ENCODE measurements at regions not wholly inside any gene's neighbourhood (a gene's known extent, or its start where the extent isn't known, plus 50 kb on each side); places are given as distances from the start of the nearest gene placed in this dataset.

DNA sequence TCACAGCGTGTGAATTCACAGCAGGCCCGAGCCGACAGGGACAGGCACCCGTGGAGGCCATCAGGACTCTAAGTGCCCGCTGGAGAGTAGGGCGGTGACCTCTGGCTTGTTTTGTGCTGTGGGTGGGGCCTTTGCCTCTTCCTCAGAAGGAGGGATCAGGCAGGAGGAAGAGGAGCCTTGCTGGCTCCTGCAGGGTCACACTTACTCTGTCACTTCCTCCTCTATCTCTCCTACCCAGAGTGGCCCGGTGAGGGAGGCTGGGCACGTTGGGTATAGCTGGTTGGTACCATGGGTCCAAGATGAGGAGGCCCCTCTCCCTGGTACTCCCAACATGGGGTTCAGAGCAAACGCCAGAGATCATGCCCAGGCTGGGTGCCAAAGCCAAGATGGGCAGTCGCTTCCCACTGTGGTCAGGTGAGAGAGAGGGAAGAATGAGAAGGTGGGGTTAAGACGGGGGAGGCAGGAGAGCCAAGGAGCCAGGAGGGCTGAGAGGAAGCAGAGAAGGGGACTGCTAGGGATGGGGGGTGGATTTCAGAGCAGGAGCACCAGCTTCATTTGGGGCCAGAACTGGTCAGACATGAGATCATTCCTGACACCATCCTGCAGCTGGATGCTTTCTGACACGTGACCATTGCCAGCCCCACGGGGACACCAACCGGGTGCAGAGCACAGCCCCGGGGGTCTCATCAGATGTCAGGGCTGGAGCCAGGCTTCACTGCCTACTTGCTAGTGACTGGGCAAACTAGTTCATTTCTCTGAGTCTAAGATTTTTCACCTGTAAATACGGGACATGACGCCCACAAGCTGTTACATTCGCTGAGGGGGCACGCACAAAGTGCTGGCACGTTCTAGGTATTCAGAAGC is 54.8 kb upstream of the CACUL1 start:
- Histone ChIP-seq H3K18ac (ENCODE audit: low read length) (peak overlapping the region; percentile 24), H2BK12ac (ENCODE audit: low read length) (peak overlapping the region; percentile 47), H3K27ac (replicated peaks; ENCODE audit: low read length) (no peak overlapping the region), H3K4me3 (ENCODE audit: low read length in 2 of 2) (no peak overlapping the region), H2BK5ac (ENCODE audit: low read length) (peak overlapping the region; percentile 15), H3K14ac (ENCODE audit: low read length) (peak overlapping the region; percentile 9), H2AFZ (ENCODE audit: low read length) (no peak overlapping the region), H3K4ac (ENCODE audit: low read length) (peak overlapping the region; percentile 17), H4K8ac (ENCODE audit: low read depth, low read length) (peak overlapping the region; percentile 24), H3K9ac (ENCODE audit: low read depth, low read length, poor library complexity) (peak overlapping the region; percentile 38), H3K9me3 (replicated peaks in 1 of 2; ENCODE audit: control insufficient read depth in 2 of 2, insufficient read depth in 1 of 2, low read depth in 1 of 2, low read length in 2 of 2) (no peaks in the 10 kb centered on the region), H3K4me2 (ENCODE audit: insufficient read depth, low read length, poor library complexity, severe bottlenecking) (no peak overlapping the region), H3K79me1 (ENCODE audit: low read depth, low read length) (no peaks in the 10 kb centered on the region), H3K36me3 (replicated peaks in 1 of 2; ENCODE audit: control insufficient read depth in 2 of 2, insufficient read depth in 2 of 2, low read length in 2 of 2) (no peaks in the 10 kb centered on the region), H3K27me3 (ENCODE audit: control insufficient read depth in 3 of 3, insufficient read depth in 3 of 3, low read depth in 1 of 3, low read length in 3 of 3) (peaks cover 0 to 12% (median 0%) of the 10 kb centered on the region in 3 experiments), H2AK5ac (ENCODE audit: low read depth, low read length) (peak overlapping the region; percentile 88), H4K91ac (ENCODE audit: low read depth, low read length, poor library complexity) (no peak overlapping the region), H3K4me1 (ENCODE audit: control insufficient read depth in 2 of 2, insufficient read depth in 1 of 2, low read depth in 1 of 2, low read length in 2 of 2) (peaks cover 6 to 18% of the 10 kb centered on the region in 2 donors), H3K23ac (ENCODE audit: low read depth, low read length, poor library complexity) (peak overlapping the region; percentile 48), H2BK15ac (ENCODE audit: low read length) (peak overlapping the region; percentile 97), H2BK120ac (ENCODE audit: low read depth, low read length) (no peak overlapping the region)
- no peak for DNase-seq (ENCODE audit: low spot score)
- WGBS, 2 donors (ENCODE audit: extremely low coverage in 2 of 2, insufficient read length in 2 of 2, insufficient replicate concordance in 1 of 2): no CpG with 5 or more reads among the region's 20 CpGs

DNA sequence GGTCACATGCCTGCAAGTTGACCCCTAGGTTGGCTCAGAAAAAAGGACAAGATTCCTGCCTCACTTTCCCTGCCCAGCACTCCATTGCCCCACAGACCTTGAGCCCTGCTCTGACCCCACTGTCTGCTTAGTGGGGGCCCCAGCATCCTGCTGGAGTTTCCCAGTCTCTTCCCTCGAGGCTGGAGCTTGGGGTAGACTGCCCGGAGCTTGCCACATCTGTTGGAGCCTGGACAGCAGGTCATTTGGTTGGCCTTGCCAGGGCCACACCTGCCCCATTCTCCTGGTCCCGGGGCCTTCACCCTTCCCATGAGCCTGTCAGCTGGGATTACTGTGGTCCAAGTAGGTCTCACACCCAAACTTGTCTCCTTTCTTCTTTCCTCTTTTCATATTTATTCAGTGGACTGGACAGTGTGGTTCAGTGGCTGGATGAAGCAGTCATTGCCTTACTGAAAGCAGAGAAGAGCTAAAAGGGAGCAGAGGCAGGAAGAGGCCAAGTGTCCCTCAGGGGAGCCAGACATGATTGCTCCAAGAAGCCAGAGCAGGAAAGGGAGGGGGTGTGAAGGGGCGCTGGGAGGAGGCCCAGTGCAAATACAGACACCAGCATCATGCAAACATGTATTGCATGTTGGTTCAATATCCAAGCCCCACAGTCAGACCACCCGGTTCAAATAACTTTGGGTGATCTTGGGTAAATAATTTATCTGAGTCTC is 56.2 kb upstream of the CACUL1 start:
- DNase-seq (ENCODE audit: low spot score): no peak
- no peak overlapping the region for H4K8ac ChIP-seq (ENCODE audit: low read depth, low read length)
- H2AK5ac ChIP-seq (ENCODE audit: low read depth, low read length): peak overlapping the region; percentile 88
- H3K9ac ChIP-seq (ENCODE audit: low read depth, low read length, poor library complexity): no peak overlapping the region
- no peak overlapping the region for H3K4ac ChIP-seq (ENCODE audit: low read length)
- peaks cover 0 to 17% (median 0%) of the 10 kb centered on the region in 3 experiments for H3K27me3 ChIP-seq (ENCODE audit: control insufficient read depth in 3 of 3, insufficient read depth in 3 of 3, low read depth in 1 of 3, low read length in 3 of 3)
- no peak overlapping the region for H3K27ac ChIP-seq (replicated peaks; ENCODE audit: low read length)
- peak overlapping the region; percentile 54 for H4K91ac ChIP-seq (ENCODE audit: low read depth, low read length, poor library complexity)
- H3K14ac ChIP-seq (ENCODE audit: low read length): no peak overlapping the region
- no CpG with 5 or more reads among the region's 5 CpGs for WGBS, 2 donors (ENCODE audit: extremely low coverage in 2 of 2, insufficient read length in 2 of 2, insufficient replicate concordance in 1 of 2)
- no peak overlapping the region for H2BK5ac ChIP-seq (ENCODE audit: low read length)
- no peak overlapping the region for H3K23ac ChIP-seq (ENCODE audit: low read depth, low read length, poor library complexity)
- no peak overlapping the region for H2BK12ac ChIP-seq (ENCODE audit: low read length)
- no peak overlapping the region for H3K4me3 ChIP-seq (ENCODE audit: low read length in 2 of 2)
- H3K9me3 ChIP-seq (replicated peaks in 1 of 2; ENCODE audit: control insufficient read depth in 2 of 2, insufficient read depth in 1 of 2, low read depth in 1 of 2, low read length in 2 of 2): no peaks in the 10 kb centered on the region
- H2AFZ ChIP-seq (ENCODE audit: low read length): no peak overlapping the region
- H3K4me1 ChIP-seq (ENCODE audit: control insufficient read depth in 2 of 2, insufficient read depth in 1 of 2, low read depth in 1 of 2, low read length in 2 of 2): peaks cover 6 to 18% of the 10 kb centered on the region in 2 donors
- no peaks in the 10 kb centered on the region for H3K79me1 ChIP-seq (ENCODE audit: low read depth, low read length)
- H2BK120ac ChIP-seq (ENCODE audit: low read depth, low read length): no peak overlapping the region
- peak overlapping the region; percentile 44 for H3K18ac ChIP-seq (ENCODE audit: low read length)
- H2BK15ac ChIP-seq (ENCODE audit: low read length): no peak overlapping the region
- H3K4me2 ChIP-seq (ENCODE audit: insufficient read depth, low read length, poor library complexity, severe bottlenecking): no peak overlapping the region
- no peaks in the 10 kb centered on the region for H3K36me3 ChIP-seq (replicated peaks in 1 of 2; ENCODE audit: control insufficient read depth in 2 of 2, insufficient read depth in 2 of 2, low read length in 2 of 2)

DNA sequence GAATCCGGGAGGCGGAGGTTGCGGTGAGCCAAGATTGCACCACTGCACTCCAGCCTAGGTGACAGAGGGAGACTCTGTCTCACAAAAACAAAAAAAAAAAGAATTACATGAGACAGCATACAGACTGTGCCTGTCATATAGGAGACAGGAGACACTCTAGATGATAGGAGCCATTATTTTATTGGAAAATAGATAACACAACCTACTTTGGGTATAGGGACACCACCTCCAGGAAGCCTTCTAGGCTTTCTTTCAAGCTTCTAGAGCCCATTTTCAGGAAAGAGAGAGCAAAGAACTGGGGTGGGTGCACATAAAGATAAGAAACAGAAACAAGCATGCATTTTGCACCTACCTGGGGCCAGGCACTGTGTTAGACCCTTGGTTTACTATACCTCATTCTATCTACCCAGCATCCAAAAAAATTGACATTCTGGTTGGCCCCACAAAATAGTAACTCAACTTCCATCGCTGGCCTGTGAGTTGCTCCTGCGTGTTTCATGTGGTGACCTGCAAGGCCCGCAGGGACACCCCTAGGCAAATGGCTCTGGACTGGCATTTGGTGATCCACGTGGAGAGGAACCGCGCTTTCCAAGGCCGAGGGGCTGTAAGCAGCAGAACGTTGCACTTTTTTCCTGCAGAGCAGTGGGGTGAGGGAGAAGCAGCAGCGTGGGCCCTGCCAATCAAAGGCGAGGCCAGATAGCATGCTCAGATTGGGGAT is 57.1 kb upstream of the CACUL1 start:
- no CpG with 5 or more reads among the region's 13 CpGs for WGBS, 2 donors (ENCODE audit: extremely low coverage in 2 of 2, insufficient read length in 2 of 2, insufficient replicate concordance in 1 of 2)
- Histone ChIP-seq H4K91ac (ENCODE audit: low read depth, low read length, poor library complexity) (no peak overlapping the region), H3K36me3 (replicated peaks in 1 of 2; ENCODE audit: control insufficient read depth in 2 of 2, insufficient read depth in 2 of 2, low read length in 2 of 2) (no peaks in the 10 kb centered on the region), H2BK15ac (ENCODE audit: low read length) (no peak overlapping the region), H3K4me3 (ENCODE audit: low read length in 2 of 2) (no peak overlapping the region), H2AK5ac (ENCODE audit: low read depth, low read length) (no peak overlapping the region), H2BK5ac (ENCODE audit: low read length) (no peak overlapping the region), H3K4me2 (ENCODE audit: insufficient read depth, low read length, poor library complexity, severe bottlenecking) (no peak overlapping the region), H3K4ac (ENCODE audit: low read length) (no peak overlapping the region), H3K23ac (ENCODE audit: low read depth, low read length, poor library complexity) (no peak overlapping the region), H3K18ac (ENCODE audit: low read length) (peak overlapping the region; percentile 1), H4K8ac (ENCODE audit: low read depth, low read length) (no peak overlapping the region), H3K4me1 (ENCODE audit: control insufficient read depth in 2 of 2, insufficient read depth in 1 of 2, low read depth in 1 of 2, low read length in 2 of 2) (peaks cover 6 to 18% of the 10 kb centered on the region in 2 donors), H3K27ac (replicated peaks; ENCODE audit: low read length) (no peak overlapping the region), H2AFZ (ENCODE audit: low read length) (peak overlapping the region; percentile 69), H3K27me3 (ENCODE audit: control insufficient read depth in 3 of 3, insufficient read depth in 3 of 3, low read depth in 1 of 3, low read length in 3 of 3) (peaks cover 0 to 17% (median 0%) of the 10 kb centered on the region in 3 experiments), H3K14ac (ENCODE audit: low read length) (no peak overlapping the region), H2BK12ac (ENCODE audit: low read length) (no peak overlapping the region), H3K9ac (ENCODE audit: low read depth, low read length, poor library complexity) (no peak overlapping the region), H3K9me3 (replicated peaks in 1 of 2; ENCODE audit: control insufficient read depth in 2 of 2, insufficient read depth in 1 of 2, low read depth in 1 of 2, low read length in 2 of 2) (no peaks in the 10 kb centered on the region), H2BK120ac (ENCODE audit: low read depth, low read length) (no peak overlapping the region), H3K79me1 (ENCODE audit: low read depth, low read length) (no peaks in the 10 kb centered on the region)
- DNase-seq (ENCODE audit: low spot score): no peak
